IMR-90 (cell line): ENCODE measurements at regions not wholly inside any gene's neighbourhood (a gene's known extent, or its start where the extent isn't known, plus 50 kb on each side); places are given as distances from the start of the nearest gene placed in this dataset.

Experiments used
- ATAC-seq: fragments of 200-7000 bp; cut with Tn5 transposase; 2 replicates; pipeline ENCODE4 v1.9.1; 2020; ENCODE audit warnings: low read depth, mild to moderate bottlenecking, moderate library complexity
- BruUV-seq: library from RNA; stranded (reverse); fragments of 400-500 nt; replicated peaks from 2 replicates; lab custom pipeline; 2021; lab: Mats Ljungman, UMichigan
- CTCF ChIA-PET: fragments of 300-600 bp; formaldehyde crosslinking; extraction: SDS; loops from one replicate; lab custom pipeline; 2021; ENCODE audit warnings: antibody characterized with exemption; lab: Yijun Ruan, JAX
- POLR2A ChIA-PET: fragments of 300-600 bp; sonication (Branson Sonifier 250); formaldehyde crosslinking; loops from one replicate; lab custom pipeline; 2022; ENCODE audit warnings: antibody characterized with exemption; ENCODE audit not compliant: unreplicated experiment; lab: Charles Lee
- DNase-seq: peaks from one replicate; pipeline ENCODE4 v3.0.0; 2013
- H2AFZ ChIP-seq: replicated peaks from 2 replicates; pipeline ENCODE3; 2013; ENCODE audit warnings: low read length, mild to moderate bottlenecking; ENCODE audit not compliant: poor library complexity
- H2AK5ac ChIP-seq: 2 replicates; pipeline ENCODE4 v1.6.1; 2013; ENCODE audit warnings: low read depth, low read length, inconsistent platforms
- H2AK9ac ChIP-seq: replicated peaks from 2 replicates; pipeline ENCODE3; 2013; ENCODE audit warnings: mild to moderate bottlenecking, low read depth, low read length, moderate library complexity; ENCODE audit not compliant: poor library complexity
- H2BK120ac ChIP-seq: 2 replicates; pipeline ENCODE4 v1.6.1; 2013; ENCODE audit warnings: low read depth, low read length, inconsistent platforms
- H2BK15ac ChIP-seq: 3 replicates; pipeline ENCODE4 v1.6.1; 2013; ENCODE audit warnings: low read depth, low read length, inconsistent platforms
- H2BK20ac ChIP-seq: 2 replicates; pipeline ENCODE4 v1.6.1; 2013; ENCODE audit warnings: low read depth, mild to moderate bottlenecking, inconsistent platforms, low read length, moderate library complexity
- H2BK5ac ChIP-seq: 2 replicates; pipeline ENCODE4 v1.6.1; 2013; ENCODE audit warnings: mild to moderate bottlenecking, low read depth, low read length, inconsistent platforms; ENCODE audit not compliant: poor library complexity, severe bottlenecking
- H3K14ac ChIP-seq: replicated peaks from 2 replicates; pipeline ENCODE4 v1.6.1; 2013; ENCODE audit warnings: low read depth, low read length, inconsistent platforms
- H3K18ac ChIP-seq: 2 replicates; pipeline ENCODE4 v1.6.1; 2013; ENCODE audit warnings: low read depth, low read length, control low read depth
- H3K23ac ChIP-seq: 2 replicates; pipeline ENCODE4 v1.6.1; 2013; ENCODE audit warnings: low read depth, low read length, inconsistent platforms
- H3K27ac ChIP-seq: 2 replicates; pipeline ENCODE4 v1.5.1; 2013; ENCODE audit warnings: mild to moderate bottlenecking, control low read depth, low read length; ENCODE audit not compliant: insufficient read depth
- H3K27me3 ChIP-seq: 2 replicates; pipeline ENCODE4 v1.6.1; 2013; ENCODE audit warnings: low read length; ENCODE audit not compliant: control insufficient read depth, insufficient read depth
- H3K36me3 ChIP-seq: 2 replicates; pipeline ENCODE4 v1.6.1; 2013; ENCODE audit warnings: low read length, mixed read lengths; ENCODE audit not compliant: control insufficient read depth, insufficient read depth
- H3K4ac ChIP-seq: 2 replicates; pipeline ENCODE4 v1.6.1; 2013; ENCODE audit warnings: low read depth, low read length, inconsistent platforms
- H3K4me1 ChIP-seq: 2 replicates; pipeline ENCODE4 v1.6.1; 2013; ENCODE audit warnings: low read length, mixed read lengths; ENCODE audit not compliant: control insufficient read depth, insufficient read depth
- H3K4me2 ChIP-seq: 2 replicates; pipeline ENCODE4 v1.6.1; 2013; ENCODE audit warnings: low read depth, mild to moderate bottlenecking, control low read depth, low read length, moderate library complexity
- H3K4me3 ChIP-seq: 2 replicates; pipeline ENCODE4 v1.5.1; 2013; ENCODE audit warnings: low read depth, mild to moderate bottlenecking, control low read depth, low read length, moderate library complexity; ENCODE audit not compliant: insufficient read depth
- H3K56ac ChIP-seq: 2 replicates; pipeline ENCODE4 v1.6.1; 2013; ENCODE audit warnings: low read length, inconsistent platforms; ENCODE audit not compliant: insufficient read depth; ENCODE audit errors: extremely low read depth
- H3K79me1 ChIP-seq, 2 experiments: 2 replicates each; pipeline ENCODE4 v1.6.1; 2013; ENCODE audit warnings: low read length in 2 of 2, inconsistent platforms in 1 of 2, low read depth in 1 of 2
- H3K9ac ChIP-seq: 2 replicates; pipeline ENCODE4 v1.6.1; 2013; ENCODE audit warnings: low read depth, low read length, control low read depth
- H3K9me1 ChIP-seq: 2 replicates; pipeline ENCODE4 v1.6.1; 2013; ENCODE audit warnings: low read length, inconsistent platforms; ENCODE audit not compliant: insufficient read depth
- H3K9me3 ChIP-seq: 2 replicates; pipeline ENCODE4 v1.6.1; 2013; ENCODE audit warnings: low read length; ENCODE audit not compliant: control insufficient read depth, insufficient read depth
- H4K20me1 ChIP-seq: 2 replicates; pipeline ENCODE4 v1.6.1; 2013; ENCODE audit warnings: low read length, inconsistent platforms; ENCODE audit not compliant: insufficient read depth
- H4K5ac ChIP-seq: 2 replicates; pipeline ENCODE4 v1.6.1; 2013; ENCODE audit warnings: mild to moderate bottlenecking, low read depth, low read length, control low read depth
- H4K8ac ChIP-seq, 2 experiments: 2 replicates each; pipeline ENCODE4 v1.6.1; 2013; ENCODE audit warnings: low read depth in 2 of 2, low read length in 2 of 2, control low read depth in 1 of 2, inconsistent platforms in 1 of 2
- H4K91ac ChIP-seq: 2 replicates; pipeline ENCODE4 v1.6.1; 2013; ENCODE audit warnings: low read depth, low read length, inconsistent platforms; ENCODE audit not compliant: insufficient read depth
- FOS ChIP-seq: fragments of 150-350 bp; IDR thresholded peaks from 2 replicates; pipeline ENCODE4 v1.6.1; 2016; ENCODE audit warnings: low read depth, low read length
- MAZ ChIP-seq: IDR thresholded peaks from 2 replicates; pipeline ENCODE4 v1.6.1; 2012; ENCODE audit warnings: low read depth, mild to moderate bottlenecking, low read length, improper control_type of control experiment, moderate library complexity, borderline replicate concordance
- NFE2L2 ChIP-seq: fragments of 150-350 bp; IDR thresholded peaks from 2 replicates; pipeline ENCODE4 v1.6.1; 2016; ENCODE audit warnings: low read depth, mild to moderate bottlenecking, low read length
- RAD21 ChIP-seq: IDR thresholded peaks from 2 replicates; pipeline ENCODE4 v1.6.1; 2012; ENCODE audit warnings: low read length, improper control_type of control experiment
- SMC3 ChIP-seq: fragments of 150-350 bp; IDR thresholded peaks from 2 replicates; pipeline ENCODE4 v1.6.1; 2016; ENCODE audit warnings: low read depth, mild to moderate bottlenecking, antibody characterized with exemption, low read length, moderate library complexity
- WGBS, 2 experiments: methylation state at CpG; one replicate each; pipeline versions ENCODE4 v1.1.5 to v1.1.7; 2013; ENCODE audit warnings: missing lambda C conversion rate in 2 of 2; ENCODE audit not compliant: insufficient read length in 1 of 2; ENCODE audit errors: extremely low coverage in 2 of 2; 5-methylcytosine and 5-hydroxymethylcytosine counted together
- dilution Hi-C: fragments of 300-500 bp; cut with HindIII; formaldehyde crosslinking; loops from one replicate; pipeline ENCODE4 v1.14.3; 2018; ENCODE audit warnings: low sequenced_read_pairs; ENCODE audit not compliant: unreplicated experiment
- in situ Hi-C: fragments of 300-500 bp; cut with MboI; formaldehyde crosslinking; loops from 3 replicates; pipeline ENCODE4 v1.14.3; 2019; ENCODE audit warnings: low sequenced_read_pairs, inconsistent platforms, mixed read lengths
- intact Hi-C: fragments of 100-400 bp; cut with micrococcal nuclease; formaldehyde crosslinking; loops from 2 replicates; pipeline ENCODE4 v1.10.0; 2022
- TF ChIP-seq, protein P1 (sequence below): fragments of 150-350 bp; IDR thresholded peaks from 2 replicates; pipeline ENCODE4 v1.6.1; 2016; ENCODE audit warnings: low read depth, mild to moderate bottlenecking, low read length, moderate library complexity, borderline replicate concordance

DNA sequence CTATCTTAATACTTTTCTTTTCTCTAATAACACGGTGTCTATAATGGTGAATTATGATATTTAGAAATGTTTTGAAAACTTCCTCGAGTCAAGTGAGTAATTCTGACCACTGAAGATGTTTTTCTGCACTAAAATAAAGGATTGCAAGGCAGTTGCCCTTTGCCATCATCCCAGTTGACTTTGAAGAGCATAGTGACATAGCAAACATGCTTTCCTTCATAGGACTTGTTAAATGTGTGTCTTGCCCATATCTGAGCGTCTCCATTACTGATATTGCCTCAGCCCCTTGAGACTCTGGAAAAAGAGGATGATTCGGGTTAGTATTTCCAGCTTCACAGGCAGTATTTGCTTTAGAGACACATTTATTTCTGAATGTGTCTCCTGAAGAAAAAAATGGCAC, 125.2 kb upstream of the MCHR2 start:
- H2BK15ac ChIP-seq, result no peak overlapping the region
- H2BK5ac ChIP-seq, result no peak overlapping the region
- POLR2A ChIA-PET, result no interaction called here
- H3K18ac ChIP-seq, result no peak overlapping the region
- H3K9me3 ChIP-seq, result no peaks in the 10 kb centered on the region
- no peak overlapping the region for H3K4ac ChIP-seq
- H3K27me3 ChIP-seq, result peaks cover 39% of the 10 kb centered on the region
- no peak overlapping the region for H2AFZ ChIP-seq
- TF ChIP-seq FOS (no peak), SMC3 (no peak), NFE2L2 (no peak), MAZ (no peak), RAD21 (no peak)
- TF ChIP-seq, protein P1, sequence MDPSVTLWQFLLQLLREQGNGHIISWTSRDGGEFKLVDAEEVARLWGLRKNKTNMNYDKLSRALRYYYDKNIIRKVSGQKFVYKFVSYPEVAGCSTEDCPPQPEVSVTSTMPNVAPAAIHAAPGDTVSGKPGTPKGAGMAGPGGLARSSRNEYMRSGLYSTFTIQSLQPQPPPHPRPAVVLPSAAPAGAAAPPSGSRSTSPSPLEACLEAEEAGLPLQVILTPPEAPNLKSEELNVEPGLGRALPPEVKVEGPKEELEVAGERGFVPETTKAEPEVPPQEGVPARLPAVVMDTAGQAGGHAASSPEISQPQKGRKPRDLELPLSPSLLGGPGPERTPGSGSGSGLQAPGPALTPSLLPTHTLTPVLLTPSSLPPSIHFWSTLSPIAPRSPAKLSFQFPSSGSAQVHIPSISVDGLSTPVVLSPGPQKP, result no peak
- H2BK20ac ChIP-seq, result no peak overlapping the region
- H3K14ac ChIP-seq, result no peak overlapping the region
- H3K4me3 ChIP-seq, result no peak overlapping the region
- no peak overlapping the region for H2BK120ac ChIP-seq
- H3K9ac ChIP-seq, result no peak overlapping the region
- no peak overlapping the region for H2AK5ac ChIP-seq
- CTCF ChIA-PET, result interaction anchor here (0.5 to 0.9 kb wide), 2 partner anchors 94 to 361 kb away, joined by 3 to 4 read pairs; no protein-coding TSS in a partner anchor
- no peak overlapping the region for H3K56ac ChIP-seq
- no peaks in the 10 kb centered on the region for H4K20me1 ChIP-seq
- no peak overlapping the region for H3K27ac ChIP-seq
- BruUV-seq, result no TSS peak
- H4K8ac ChIP-seq, result no peak overlapping the region
- H3K23ac ChIP-seq, result no peak overlapping the region
- in situ Hi-C loops (loop anchor here (10.0 kb wide), 1 partner anchor 546 kb away; no protein-coding TSS in a partner anchor), intact Hi-C loops (loop anchor here (5.0 to 10.0 kb wide), 2 partner anchors 116 to 608 kb away; no protein-coding TSS in a partner anchor), dilution Hi-C loops (loop anchor here (25.0 kb wide), 2 partner anchors 343 to 518 kb away; partner anchors contain the start of gene SIM1)
- no CpG with 5 or more reads among the region's 4 CpGs for WGBS, 2 experiments
- no peak overlapping the region for H2AK9ac ChIP-seq
- H3K4me1 ChIP-seq, result no peaks in the 10 kb centered on the region; the same call in 1 of the 2 replicates
- H3K9me1 ChIP-seq, result no peaks in the 10 kb centered on the region; the same call in 1 of the 2 replicates
- no peak overlapping the region for H4K5ac ChIP-seq
- ATAC-seq (no peak), DNase-seq (no peak)
- no peak overlapping the region for H4K91ac ChIP-seq
- no peaks in the 10 kb centered on the region for H3K36me3 ChIP-seq
- H3K79me1 ChIP-seq, result no peaks in the 10 kb centered on the region
- no peak overlapping the region for H3K4me2 ChIP-seq
